AG04450 (cell line): ENCODE measurements at regions not wholly inside any gene's neighbourhood (a gene's known extent, or its start where the extent isn't known, plus 50 kb on each side); places are given as distances from the start of the nearest gene placed in this dataset.

Experiments used
- CTCF ChIA-PET: fragments of 300-600, 350-600 bp; formaldehyde crosslinking; extraction: SDS; loops from one replicate; lab custom pipeline; 2022; ENCODE audit warnings: antibody characterized with exemption, inconsistent platforms; lab: Charles Lee
- POLR2A ChIA-PET: fragments of 350-600 bp; formaldehyde crosslinking; extraction: SDS; loops from one replicate; lab custom pipeline; 2021; ENCODE audit warnings: antibody characterized with exemption, inconsistent platforms; lab: Yijun Ruan, JAX
- DNase-seq: peaks from one replicate; pipeline ENCODE4 v3.0.0-alpha.2; 2011; ENCODE audit warnings: low read depth, low spot score
- H3K27ac ChIP-seq: one replicate; pipeline ENCODE4 v1.5.1; 2012; ENCODE audit warnings: low read depth, low read length, control low read depth
- H3K27me3 ChIP-seq: one replicate; pipeline ENCODE4 v1.6.0; 2012; ENCODE audit warnings: low read length; ENCODE audit not compliant: control insufficient read depth, insufficient read depth
- H3K4me3 ChIP-seq: 2 replicates; pipeline ENCODE4 v1.5.1; 2011; ENCODE audit warnings: mild to moderate bottlenecking, low read depth, low read length, control low read depth
- H3K9me3 ChIP-seq: 2 replicates; pipeline ENCODE4 v1.5.1; 2012; ENCODE audit warnings: low read length; ENCODE audit not compliant: control insufficient read depth, insufficient read depth
- TF ChIP-seq, protein P1 (sequence below): IDR thresholded peaks from 2 replicates; pipeline ENCODE4 v1.5.1; 2011; ENCODE audit warnings: low read depth, low read length, control low read depth, inconsistent platforms

DNA sequence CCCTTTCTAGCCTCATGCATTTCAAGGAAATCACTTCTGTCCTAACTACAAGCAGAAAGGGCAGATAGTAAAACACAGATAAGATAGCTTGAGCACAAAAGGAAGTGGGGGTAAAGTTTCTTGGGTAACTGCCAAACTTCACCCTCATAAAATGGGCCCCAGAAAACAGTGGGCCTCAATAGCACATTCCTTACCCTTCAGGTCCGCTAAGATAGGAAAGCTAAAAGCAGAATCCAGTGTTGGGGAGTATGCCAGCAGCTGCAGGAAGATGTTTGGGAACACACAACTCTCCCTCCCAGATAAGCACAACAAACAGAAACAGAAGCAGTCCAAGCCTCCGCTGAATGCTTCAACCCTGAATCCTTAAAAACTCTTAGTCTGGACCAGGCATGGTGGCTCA, 110.9 kb upstream of the MGAT4C start:
- H3K27ac ChIP-seq, result no peak overlapping the region
- no peaks in the 10 kb centered on the region for H3K9me3 ChIP-seq
- H3K27me3 ChIP-seq, result no peaks in the 10 kb centered on the region
- CTCF ChIA-PET, result no interaction called here
- no peak for DNase-seq
- no peak overlapping the region for H3K4me3 ChIP-seq
- TF ChIP-seq, protein P1, sequence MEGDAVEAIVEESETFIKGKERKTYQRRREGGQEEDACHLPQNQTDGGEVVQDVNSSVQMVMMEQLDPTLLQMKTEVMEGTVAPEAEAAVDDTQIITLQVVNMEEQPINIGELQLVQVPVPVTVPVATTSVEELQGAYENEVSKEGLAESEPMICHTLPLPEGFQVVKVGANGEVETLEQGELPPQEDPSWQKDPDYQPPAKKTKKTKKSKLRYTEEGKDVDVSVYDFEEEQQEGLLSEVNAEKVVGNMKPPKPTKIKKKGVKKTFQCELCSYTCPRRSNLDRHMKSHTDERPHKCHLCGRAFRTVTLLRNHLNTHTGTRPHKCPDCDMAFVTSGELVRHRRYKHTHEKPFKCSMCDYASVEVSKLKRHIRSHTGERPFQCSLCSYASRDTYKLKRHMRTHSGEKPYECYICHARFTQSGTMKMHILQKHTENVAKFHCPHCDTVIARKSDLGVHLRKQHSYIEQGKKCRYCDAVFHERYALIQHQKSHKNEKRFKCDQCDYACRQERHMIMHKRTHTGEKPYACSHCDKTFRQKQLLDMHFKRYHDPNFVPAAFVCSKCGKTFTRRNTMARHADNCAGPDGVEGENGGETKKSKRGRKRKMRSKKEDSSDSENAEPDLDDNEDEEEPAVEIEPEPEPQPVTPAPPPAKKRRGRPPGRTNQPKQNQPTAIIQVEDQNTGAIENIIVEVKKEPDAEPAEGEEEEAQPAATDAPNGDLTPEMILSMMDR, result no peak
- POLR2A ChIA-PET, result no interaction called here

DNA sequence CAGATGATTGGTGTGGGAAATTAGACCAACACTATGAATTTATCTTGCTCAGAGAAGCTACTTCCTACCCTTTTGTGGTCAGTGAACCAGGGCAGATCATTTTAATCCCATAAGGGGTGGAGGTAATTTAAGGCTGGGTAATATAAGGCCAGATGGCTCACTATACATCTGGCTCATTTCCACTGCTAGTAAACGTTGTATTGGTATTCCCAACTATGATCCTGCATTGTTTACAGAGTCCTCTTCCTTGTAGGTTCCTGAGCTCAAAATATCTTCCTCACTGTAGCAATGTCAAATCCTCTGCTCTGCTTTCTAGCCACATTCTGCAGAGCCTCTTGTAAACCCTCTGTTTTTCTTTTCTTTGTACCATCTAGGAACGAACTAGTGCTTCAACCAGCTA, 93.0 kb upstream of the MGAT4C start:
- POLR2A ChIA-PET, result no interaction called here
- CTCF ChIA-PET, result interaction anchor here (0.6 to 0.8 kb wide), 2 partner anchors 560 to 565 kb away, joined by 3 to 5 read pairs; no protein-coding TSS in a partner anchor
- no peak for DNase-seq
- no peak overlapping the region for H3K27ac ChIP-seq
- H3K9me3 ChIP-seq, result no peaks in the 10 kb centered on the region
- no peak overlapping the region for H3K4me3 ChIP-seq
- TF ChIP-seq, protein P1, result no peak
- H3K27me3 ChIP-seq, result no peaks in the 10 kb centered on the region

DNA sequence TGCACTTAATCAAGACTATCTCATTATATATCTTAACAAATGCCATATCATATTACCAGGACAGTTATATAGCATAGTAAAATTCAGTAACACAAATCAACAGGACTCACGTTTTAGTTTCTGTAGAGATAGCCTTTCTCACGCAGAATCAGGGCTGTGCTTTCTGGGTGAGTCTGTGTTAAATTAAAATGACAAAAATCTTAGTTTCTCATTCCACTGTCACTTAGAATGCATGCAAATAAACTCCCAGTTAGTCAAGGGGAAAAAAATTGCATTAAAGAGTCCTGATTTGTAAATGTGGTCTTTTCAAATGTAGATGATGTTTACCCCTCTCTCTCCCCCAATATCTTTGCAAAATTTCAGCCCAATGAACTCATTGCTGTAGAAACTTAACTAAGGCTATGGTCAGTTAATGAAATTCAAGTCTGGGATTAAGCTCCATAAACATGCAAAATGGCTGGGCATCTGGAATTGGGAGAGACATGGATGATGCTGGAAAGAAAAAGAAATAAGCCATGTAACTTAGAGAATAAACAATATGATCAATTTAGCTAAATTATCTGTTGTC, 77.8 kb upstream of the MGAT4C start:
- POLR2A ChIA-PET, result no interaction called here
- TF ChIP-seq, protein P1, result no peak
- Histone ChIP-seq H3K4me3 (no peak overlapping the region), H3K27ac (no peak overlapping the region), H3K27me3 (no peaks in the 10 kb centered on the region), H3K9me3 (no peaks in the 10 kb centered on the region)
- CTCF ChIA-PET, result no interaction called here
- no peak for DNase-seq

DNA sequence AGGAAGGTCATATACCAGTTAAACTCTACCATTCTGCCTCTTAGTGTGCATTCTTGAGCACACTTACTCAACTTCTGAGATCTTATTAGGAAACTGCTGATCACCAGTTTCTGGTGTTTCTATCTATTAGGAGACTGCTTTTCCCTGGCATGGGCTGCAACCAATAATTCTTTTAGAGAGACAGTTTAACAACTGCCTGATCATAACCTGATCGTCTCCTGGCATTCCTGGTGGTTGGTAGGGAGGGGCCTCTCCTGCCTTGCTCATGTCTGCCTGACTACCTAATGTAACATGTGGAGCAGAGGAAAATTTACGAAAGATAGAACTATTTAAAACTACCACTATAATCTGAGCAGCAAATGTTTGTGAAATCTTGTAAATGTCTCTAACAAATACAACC, 75.3 kb upstream of the MGAT4C start:
- Histone ChIP-seq H3K9me3 (no peaks in the 10 kb centered on the region), H3K4me3 (no peak overlapping the region), H3K27me3 (no peaks in the 10 kb centered on the region), H3K27ac (no peak overlapping the region)
- TF ChIP-seq, protein P1, result no peak
- POLR2A ChIA-PET, result no interaction called here
- CTCF ChIA-PET, result no interaction called here
- no peak for DNase-seq

GRCh38 chr12:86331012-86331411, 74.8 kb upstream of the MGAT4C start:
- ChIA-PET POLR2A (no interaction called here), CTCF (no interaction called here)
- no peak for DNase-seq
- Histone ChIP-seq H3K27ac (no peak overlapping the region), H3K27me3 (no peaks in the 10 kb centered on the region), H3K9me3 (no peaks in the 10 kb centered on the region), H3K4me3 (no peak overlapping the region)
- TF ChIP-seq, protein P1, result no peak
